Gastrocnemius medialis (tissue), 4 donors: ENCODE measurements at regions not wholly inside any gene's neighbourhood (a gene's known extent, or its start where the extent isn't known, plus 50 kb on each side); places are given as distances from the start of the nearest gene placed in this dataset.

Source experiments
- ATAC-seq, 2 donors: fragments of 150-250 bp; one replicate each; pipeline ENCODE4 v1.9.1; 2016
- DNase-seq, 2 donors: peaks; one replicate each; pipeline ENCODE4 v3.0.0-alpha.2; 2019
- H3K27ac ChIP-seq, 4 donors: fragments of 200-600 bp; sonication (generic); 1 replicate in 1 of 4; 2 replicates in 3 of 4; pipeline ENCODE4 v1.5.1; 2016 to 2018; ENCODE audit warnings: mild to moderate bottlenecking in 2 of 4, moderate library complexity in 1 of 4
- H3K27me3 ChIP-seq, 3 donors: fragments of 200-600 bp; sonication (generic) in 2 of 3; 1 replicate in 1 of 3; 2 replicates in 2 of 3; pipeline versions ENCODE4 v1.5.1 to v1.6.0; 2016 to 2019; ENCODE audit warnings: mild to moderate bottlenecking in 1 of 3, moderate library complexity in 1 of 3
- H3K36me3 ChIP-seq, 2 donors: fragments of 200-600 bp; sonication (generic) in 1 of 2; one replicate each; pipeline ENCODE4 v1.5.1; 2017 to 2018
- H3K4me1 ChIP-seq, 2 donors: fragments of 200-600 bp; sonication (generic) in 1 of 2; one replicate each; pipeline ENCODE4 v1.5.1; 2016 to 2017; ENCODE audit warnings: mild to moderate bottlenecking in 2 of 2
- H3K4me3 ChIP-seq, 4 donors: fragments of 200-600 bp; sonication (generic) in 3 of 4; 1 replicate in 1 of 4; 2 replicates in 3 of 4; pipeline ENCODE4 v1.5.1; 2016 to 2019; ENCODE audit warnings: mild to moderate bottlenecking in 2 of 4
- H3K9me3 ChIP-seq, 3 donors: fragments of 200-600 bp; sonication (generic) in 2 of 3; 1 replicate in 1 of 3; 2 replicates in 2 of 3; pipeline ENCODE4 v1.5.1; 2016 to 2019
- POLR2A ChIP-seq, 2 donors: fragments of 450-650 bp; IDR thresholded peaks; one replicate each; pipeline ENCODE4 v1.6.1; 2017; ENCODE audit warnings: antibody characterized with exemption in 2 of 2, mild to moderate bottlenecking in 2 of 2, moderate library complexity in 2 of 2
- in situ Hi-C, 4 donors: fragments of 200-750 bp; cut with MboI; loops; one replicate each; pipeline versions ENCODE4 v1.15.0 to v1.8.0; 2017; ENCODE audit warnings: low sequenced_read_pairs in 4 of 4
- intact Hi-C: fragments of 100-400 bp; cut with DNase I; formaldehyde crosslinking; loops from one replicate; pipeline ENCODE4 v1.15.1; 2023; ENCODE audit warnings: low total_unique reads
- TF ChIP-seq, protein P1 (sequence below), 5 experiments: fragments of 450-650 bp in 3 of 5; fragments of 200-600 bp in 2 of 5; sonication (generic) in 2 of 5; IDR thresholded peaks in 4 of 5; conservative IDR thresholded peaks in 1 of 5; 1 replicate in 4 of 5; 2 replicates in 1 of 5; pipeline ENCODE4 v1.5.1; 2016 to 2019; ENCODE audit warnings: antibody characterized with exemption in 5 of 5, mild to moderate bottlenecking in 3 of 5, moderate library complexity in 3 of 5

DNA sequence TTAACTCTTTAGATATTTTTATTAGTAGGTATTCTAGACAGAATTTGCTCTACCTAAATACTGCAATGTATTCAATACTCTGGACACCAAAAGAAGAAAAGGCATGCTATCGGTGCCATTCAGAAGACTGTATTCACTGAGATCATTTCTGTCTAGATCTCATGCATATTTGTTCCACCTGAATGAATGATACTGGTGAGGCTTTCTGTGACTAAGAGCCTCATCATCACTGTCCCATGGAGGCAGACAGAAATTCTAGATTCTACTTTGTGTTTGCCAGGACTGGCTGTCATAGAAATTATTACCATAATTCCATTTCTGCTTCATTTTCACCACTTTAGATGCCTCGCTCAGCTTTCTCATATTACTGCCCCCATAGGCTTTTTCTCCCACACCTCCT lies 340.7 kb downstream of the MBD2 start:
- Histone ChIP-seq H3K27ac (no peak overlapping the region), H3K4me3 (no peak overlapping the region), H3K4me1 (no peaks in the 10 kb centered on the region), H3K9me3 (no peaks in the 10 kb centered on the region), H3K27me3 (no peaks in the 10 kb centered on the region), H3K36me3 (no peaks in the 10 kb centered on the region)
- in situ Hi-C loops (loop anchor here in 1 of 4 donors (25.0 kb wide), 1 partner anchor 96 kb away; no protein-coding TSS in a partner anchor), intact Hi-C loops (no loop called here)
- TF ChIP-seq, protein P1, sequence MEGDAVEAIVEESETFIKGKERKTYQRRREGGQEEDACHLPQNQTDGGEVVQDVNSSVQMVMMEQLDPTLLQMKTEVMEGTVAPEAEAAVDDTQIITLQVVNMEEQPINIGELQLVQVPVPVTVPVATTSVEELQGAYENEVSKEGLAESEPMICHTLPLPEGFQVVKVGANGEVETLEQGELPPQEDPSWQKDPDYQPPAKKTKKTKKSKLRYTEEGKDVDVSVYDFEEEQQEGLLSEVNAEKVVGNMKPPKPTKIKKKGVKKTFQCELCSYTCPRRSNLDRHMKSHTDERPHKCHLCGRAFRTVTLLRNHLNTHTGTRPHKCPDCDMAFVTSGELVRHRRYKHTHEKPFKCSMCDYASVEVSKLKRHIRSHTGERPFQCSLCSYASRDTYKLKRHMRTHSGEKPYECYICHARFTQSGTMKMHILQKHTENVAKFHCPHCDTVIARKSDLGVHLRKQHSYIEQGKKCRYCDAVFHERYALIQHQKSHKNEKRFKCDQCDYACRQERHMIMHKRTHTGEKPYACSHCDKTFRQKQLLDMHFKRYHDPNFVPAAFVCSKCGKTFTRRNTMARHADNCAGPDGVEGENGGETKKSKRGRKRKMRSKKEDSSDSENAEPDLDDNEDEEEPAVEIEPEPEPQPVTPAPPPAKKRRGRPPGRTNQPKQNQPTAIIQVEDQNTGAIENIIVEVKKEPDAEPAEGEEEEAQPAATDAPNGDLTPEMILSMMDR (IDR thresholded peaks at IDR 0.05 in 4 of 5, conservative IDR thresholded peaks at IDR 0.05 in 1 of 5): no peak
- TF ChIP-seq POLR2A (IDR thresholded peaks at IDR 0.05): no peak
- ATAC-seq (no peak), DNase-seq (no peak)

DNA sequence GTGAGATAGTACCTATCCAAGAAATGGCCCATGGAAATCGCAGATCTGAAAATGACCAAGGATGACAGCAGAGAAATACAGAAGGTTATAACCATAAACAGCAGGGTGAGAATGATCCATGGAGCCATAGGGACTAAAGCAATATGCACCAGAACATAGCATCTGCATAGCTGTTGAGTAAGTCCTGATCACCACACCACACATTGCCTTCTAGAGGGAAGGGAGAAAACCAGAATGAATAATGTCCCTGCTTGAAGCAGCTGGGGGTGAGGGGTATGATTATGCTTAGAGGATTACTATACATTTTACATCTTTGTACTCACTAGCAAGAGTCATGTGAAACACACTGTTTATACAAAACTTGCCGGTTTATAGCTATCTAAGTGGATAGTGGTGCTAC lies 350.4 kb downstream of the MBD2 start:
- H3K27me3 ChIP-seq: no peaks in the 10 kb centered on the region
- H3K27ac ChIP-seq: no peak overlapping the region
- no peak for DNase-seq
- intact Hi-C loops: no loop called here
- in situ Hi-C loops: no loop called here
- TF ChIP-seq POLR2A (IDR thresholded peaks at IDR 0.05): no peak
- TF ChIP-seq, protein P1 (IDR thresholded peaks at IDR 0.05 in 4 of 5, conservative IDR thresholded peaks at IDR 0.05 in 1 of 5): no peak
- H3K4me1 ChIP-seq: no peaks in the 10 kb centered on the region
- no peaks in the 10 kb centered on the region for H3K9me3 ChIP-seq
- no peak overlapping the region for H3K4me3 ChIP-seq
- no peaks in the 10 kb centered on the region for H3K36me3 ChIP-seq
- no peak for ATAC-seq

DNA sequence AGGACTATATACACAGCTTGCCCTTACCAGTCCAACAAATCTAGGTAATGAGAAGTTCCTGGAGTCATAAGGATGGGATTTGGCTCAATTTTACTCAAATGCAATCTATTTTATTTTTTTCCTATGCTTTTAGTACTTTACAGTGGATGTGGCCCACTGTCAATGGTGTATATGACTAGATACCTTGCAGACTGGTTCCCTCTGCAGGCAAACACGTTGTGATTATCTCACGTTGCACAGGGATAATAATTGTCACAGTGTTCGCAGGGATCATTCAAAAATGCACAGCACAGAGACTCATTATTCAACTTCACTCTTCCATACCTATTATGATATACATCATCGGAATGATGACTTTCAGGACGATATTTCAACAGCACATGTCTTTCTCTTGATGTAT lies 359.7 kb downstream of the MBD2 start:
- Histone ChIP-seq H3K9me3 (no peaks in the 10 kb centered on the region), H3K36me3 (no peaks in the 10 kb centered on the region), H3K4me1 (no peaks in the 10 kb centered on the region), H3K4me3 (no peak overlapping the region), H3K27ac (no peak overlapping the region), H3K27me3 (no peaks in the 10 kb centered on the region)
- ATAC-seq: no peak
- in situ Hi-C loops: no loop called here
- no peak for DNase-seq
- TF ChIP-seq, protein P1 (IDR thresholded peaks at IDR 0.05 in 4 of 5, conservative IDR thresholded peaks at IDR 0.05 in 1 of 5): no peak
- TF ChIP-seq POLR2A (IDR thresholded peaks at IDR 0.05): no peak
- intact Hi-C loops: no loop called here

DNA sequence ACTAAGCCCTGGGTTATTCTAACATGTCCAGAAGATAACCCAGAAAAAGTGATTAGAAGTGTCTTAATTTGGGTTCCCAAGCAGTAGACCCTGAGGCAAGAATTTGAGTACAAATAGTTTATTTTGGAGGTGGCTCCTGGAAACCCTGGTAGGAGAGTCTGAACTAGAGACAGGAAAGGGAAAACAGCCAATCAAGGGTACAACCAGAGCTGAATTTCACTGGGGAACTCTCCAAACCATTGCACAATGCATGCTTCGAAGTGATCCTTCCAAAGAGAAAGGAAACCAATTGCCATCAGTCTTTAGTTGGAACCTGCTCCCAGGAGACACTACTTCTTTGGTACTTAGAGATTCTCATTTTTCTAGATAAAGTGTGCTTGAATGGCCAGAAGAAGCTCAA lies 361.5 kb downstream of the MBD2 start:
- intact Hi-C loops: no loop called here
- no peak for ATAC-seq
- in situ Hi-C loops: no loop called here

DNA sequence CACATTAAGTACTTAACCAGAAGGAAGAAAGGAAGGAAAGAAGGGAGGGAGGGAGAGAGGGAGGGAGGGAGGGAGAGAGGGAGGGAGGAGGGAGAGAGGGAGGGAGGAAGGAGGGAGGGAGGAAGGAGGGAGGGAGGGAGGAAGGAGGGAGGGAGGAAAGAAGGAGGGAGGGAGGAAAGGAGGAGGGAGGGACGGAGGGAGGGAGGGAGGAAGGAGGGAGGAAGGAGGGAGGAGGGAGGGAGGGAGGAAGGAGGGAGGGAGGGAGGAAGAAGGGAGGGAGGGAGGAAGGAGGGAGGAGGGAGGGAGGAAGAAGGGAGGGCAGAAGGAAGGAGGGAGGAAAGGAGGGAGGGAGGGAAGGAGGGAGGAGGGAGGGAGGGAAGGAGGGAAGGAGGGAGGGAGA lies 363.3 kb downstream of the MBD2 start:
- ATAC-seq: no peak
- intact Hi-C loops: no loop called here
- in situ Hi-C loops: no loop called here

More for the DNA sequence above, 361.5 kb downstream of the MBD2 start:
- no peak overlapping the region for H3K27ac ChIP-seq
- H3K4me1 ChIP-seq: no peaks in the 10 kb centered on the region
- H3K36me3 ChIP-seq: no peaks in the 10 kb centered on the region
- no peak overlapping the region for H3K4me3 ChIP-seq
- H3K27me3 ChIP-seq: no peaks in the 10 kb centered on the region
- no peaks in the 10 kb centered on the region for H3K9me3 ChIP-seq
- DNase-seq: no peak
- no peak for TF ChIP-seq POLR2A (IDR thresholded peaks at IDR 0.05)
- TF ChIP-seq, protein P1 (IDR thresholded peaks at IDR 0.05 in 4 of 5, conservative IDR thresholded peaks at IDR 0.05 in 1 of 5): no peak

More for the DNA sequence above, 363.3 kb downstream of the MBD2 start:
- Histone ChIP-seq H3K27ac (no peak overlapping the region), H3K4me3 (no peak overlapping the region), H3K36me3 (no peaks in the 10 kb centered on the region), H3K27me3 (no peaks in the 10 kb centered on the region), H3K4me1 (no peaks in the 10 kb centered on the region), H3K9me3 (no peaks in the 10 kb centered on the region)
- no peak for DNase-seq
- TF ChIP-seq, protein P1 (IDR thresholded peaks at IDR 0.05 in 4 of 5, conservative IDR thresholded peaks at IDR 0.05 in 1 of 5): no peak
- TF ChIP-seq POLR2A (IDR thresholded peaks at IDR 0.05): no peak
